ENCODE measurements at regions not wholly inside any gene's neighbourhood (a gene's known extent, or its start where the extent isn't known, plus 50 kb on each side); places are given as distances from the start of the nearest gene placed in this dataset.

DNA sequence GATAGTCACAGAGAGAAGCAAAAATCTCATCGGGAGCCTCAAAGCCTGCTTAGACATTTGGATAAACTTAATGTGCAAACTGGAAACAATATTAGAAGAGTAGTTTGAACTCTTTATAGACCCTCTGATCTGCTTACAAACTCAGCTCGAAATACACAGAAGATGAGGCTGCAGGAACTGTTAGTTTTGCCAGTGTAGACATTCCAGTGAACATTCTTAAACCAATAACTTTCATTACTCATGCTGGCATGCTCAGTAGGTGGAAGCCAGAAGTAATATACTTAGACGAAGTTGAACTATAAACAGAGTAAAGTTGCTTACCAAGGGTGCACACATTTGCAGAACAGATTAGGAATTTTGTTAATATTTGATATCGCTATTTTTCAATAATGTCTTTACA, 303.5 kb downstream of the ANKRD50 start:
- DNase-seq, result no peak

DNA sequence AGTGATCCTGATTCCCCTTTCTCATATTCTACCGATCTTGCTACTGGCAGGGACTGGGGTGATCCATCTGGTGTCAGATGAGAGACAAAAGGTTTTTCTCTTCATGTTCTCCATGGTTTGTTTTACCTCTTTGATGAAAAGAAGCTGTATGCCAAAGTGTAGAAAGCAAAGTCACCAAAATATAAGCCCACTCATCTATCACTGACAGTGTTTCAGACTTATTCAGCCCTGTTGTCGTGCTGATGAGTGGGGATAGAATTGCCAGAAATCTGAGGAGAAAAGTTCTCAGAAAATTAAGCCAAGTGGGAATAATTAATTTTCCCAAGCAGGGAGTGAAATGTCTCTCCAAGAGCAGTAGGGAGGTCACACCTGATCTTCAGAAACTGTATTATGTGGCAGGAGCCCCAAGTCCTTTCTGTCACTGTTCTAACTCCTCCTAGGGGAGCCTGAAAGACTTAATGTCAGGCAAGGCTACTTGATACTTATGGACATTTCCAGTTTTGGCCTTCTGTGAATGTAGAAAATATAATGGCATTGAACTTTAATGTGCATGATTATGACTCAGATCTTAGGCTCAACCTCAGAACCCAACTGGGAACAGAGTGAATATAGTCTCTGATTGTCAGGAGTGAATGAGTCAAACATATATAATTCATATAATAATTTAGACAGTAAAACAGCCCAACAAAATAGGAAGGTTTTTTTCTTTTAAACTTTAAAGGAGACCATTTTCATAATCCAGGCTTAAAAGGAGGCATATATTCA, 298.1 kb downstream of the ANKRD50 start:
- DNase-seq, result no peak

DNA sequence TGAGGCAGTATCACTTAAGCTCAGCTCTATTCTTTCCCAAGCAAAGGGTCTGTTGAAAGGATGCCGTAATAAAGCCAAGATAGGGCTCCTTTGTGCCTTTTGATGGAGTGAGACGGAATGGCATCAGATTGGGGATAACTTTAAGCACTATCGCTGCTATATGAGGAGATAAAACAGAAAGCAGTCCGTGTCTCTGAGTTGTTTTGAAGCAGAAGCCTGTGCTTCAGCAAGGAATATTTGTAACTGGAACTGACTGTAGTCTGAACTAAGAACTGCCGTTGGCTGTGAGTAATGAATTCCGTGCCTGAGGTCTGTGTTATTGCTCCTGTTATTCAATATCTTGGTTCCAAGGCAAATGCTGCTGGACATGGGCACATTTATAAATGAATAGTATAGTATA, 297.4 kb downstream of the ANKRD50 start:
- no peak for DNase-seq

DNA sequence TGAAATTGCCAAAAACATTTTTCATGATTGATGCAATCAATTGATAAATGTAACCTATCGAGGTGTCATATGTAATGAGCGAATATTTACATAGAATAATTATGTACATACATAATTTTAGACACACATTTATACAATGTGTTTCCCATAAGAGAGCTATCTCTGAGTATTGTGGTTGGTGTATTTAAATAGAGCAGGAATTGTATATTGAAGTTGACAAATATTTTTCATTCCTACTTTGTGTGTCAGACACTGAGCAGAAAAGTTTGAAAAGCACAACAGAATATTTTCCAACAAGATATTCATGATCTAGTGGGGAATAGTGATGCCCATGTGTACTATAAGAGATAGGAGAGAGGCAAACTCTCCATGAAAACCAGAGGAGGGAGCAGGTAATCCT, 295.2 kb downstream of the ANKRD50 start:
- no peak for DNase-seq

DNA sequence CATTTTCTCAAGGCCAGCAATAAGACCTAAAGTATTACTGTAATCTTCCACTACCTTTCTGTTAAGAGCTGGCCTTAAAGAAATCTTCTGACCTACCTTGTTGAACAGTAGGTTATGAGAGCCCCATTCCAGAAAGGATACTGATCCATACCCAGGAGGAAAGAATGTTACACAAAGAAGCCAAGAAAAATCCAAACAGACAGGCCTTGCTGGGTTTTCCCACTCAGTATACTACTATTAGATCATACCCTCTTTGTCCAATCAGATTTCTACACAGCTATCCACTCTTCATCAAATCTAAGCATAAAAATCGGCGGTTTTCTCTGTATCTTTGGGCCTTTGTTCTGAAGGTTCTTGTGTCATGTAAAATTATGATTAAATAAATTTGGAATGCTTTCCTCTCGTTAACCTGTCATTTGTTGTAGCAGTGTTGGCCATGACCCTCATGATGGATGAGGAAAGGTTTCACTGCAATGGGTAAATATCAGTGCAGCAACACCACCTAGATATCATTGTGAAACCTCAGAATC, 292.3 kb downstream of the ANKRD50 start:
- no peak for DNase-seq

DNA sequence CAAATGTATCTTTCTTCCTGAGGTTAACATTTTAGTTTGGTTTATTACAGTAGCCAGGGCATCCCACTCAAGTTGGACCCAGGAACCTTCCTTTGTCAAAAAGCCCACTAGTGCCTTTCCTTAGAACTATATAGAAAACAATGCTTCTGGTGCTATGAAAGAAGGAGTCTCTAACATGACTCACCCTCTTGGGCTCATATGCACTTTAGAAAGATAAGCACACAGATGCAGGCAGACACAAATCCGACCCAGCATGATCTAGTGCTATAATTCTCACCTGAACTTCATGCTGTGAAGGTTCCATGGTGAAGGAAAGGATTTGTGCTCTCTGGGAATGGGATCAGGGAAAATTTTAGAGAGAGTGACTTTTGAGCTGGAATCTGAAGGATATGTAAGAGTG, 289.4 kb downstream of the ANKRD50 start:
- DNase-seq, result no peak

DNA sequence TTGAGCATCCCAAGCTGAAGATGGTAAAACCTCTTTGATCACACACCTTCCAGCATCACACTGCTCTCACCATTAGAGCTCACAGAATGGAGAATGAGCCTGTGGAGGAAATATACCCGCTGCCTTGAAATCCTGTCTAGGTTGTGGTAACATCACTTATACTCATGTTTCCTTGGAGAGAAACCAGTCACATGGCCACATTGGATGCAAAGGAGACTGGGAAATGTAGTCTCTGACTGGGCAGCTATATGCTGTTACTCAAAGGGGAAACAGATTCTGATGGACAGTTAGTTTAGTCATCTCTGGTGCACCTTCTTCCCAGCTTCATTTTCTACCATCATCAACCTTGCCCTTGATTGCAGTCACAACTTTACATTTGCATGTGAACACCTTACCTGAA, 286.3 kb downstream of the ANKRD50 start:
- no peak for DNase-seq

DNA sequence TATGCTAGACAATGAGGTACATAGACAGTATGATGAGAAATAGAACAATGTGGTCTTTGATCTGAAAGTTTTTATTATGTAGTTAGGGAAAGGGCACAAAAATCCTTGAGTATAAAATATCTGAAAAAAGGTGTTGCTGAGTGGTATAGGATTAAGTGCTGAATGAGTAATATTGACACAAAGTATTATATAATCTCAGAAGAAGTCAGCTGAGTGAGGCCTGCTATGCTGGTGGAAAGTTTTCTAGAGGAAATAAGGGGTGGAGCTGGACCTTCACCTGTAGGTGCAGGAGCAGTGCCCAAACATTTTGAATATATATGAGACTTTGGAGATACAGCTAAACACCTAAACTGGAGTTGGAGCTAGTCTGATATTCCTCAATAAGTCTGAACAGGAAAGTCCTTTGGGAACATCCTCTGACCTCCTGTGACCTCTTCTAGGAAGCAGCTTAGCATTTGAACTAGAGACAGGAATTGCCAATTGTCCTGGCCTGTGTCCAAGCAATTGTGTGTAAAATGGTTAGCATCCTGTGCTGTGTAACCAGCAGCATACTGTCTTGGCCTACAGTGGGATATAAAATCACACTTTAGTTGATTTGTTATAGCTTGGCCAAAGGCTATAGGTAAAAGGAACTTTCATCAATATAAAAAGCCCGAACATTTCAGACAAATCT, 285.3 kb downstream of the ANKRD50 start:
- no peak for DNase-seq

DNA sequence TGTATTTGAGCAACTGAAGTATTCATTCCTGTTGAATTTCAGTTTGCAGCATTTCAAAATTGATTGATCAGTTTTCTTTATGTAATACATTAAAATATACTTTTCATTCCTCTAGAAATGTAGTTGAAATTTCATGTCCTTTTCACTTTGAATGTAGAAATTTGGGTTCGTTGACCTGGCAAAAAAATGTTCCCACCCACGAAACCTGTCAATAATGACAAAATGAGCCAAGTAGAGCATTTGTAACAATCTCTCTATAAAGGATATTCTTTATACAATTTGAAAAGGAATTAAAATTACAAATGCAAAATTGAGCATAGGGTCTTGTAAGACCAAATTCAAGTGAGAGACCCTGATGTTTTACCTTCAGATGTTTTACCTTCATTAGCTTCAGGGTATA, 283.9 kb downstream of the ANKRD50 start:
- no peak for DNase-seq

DNA sequence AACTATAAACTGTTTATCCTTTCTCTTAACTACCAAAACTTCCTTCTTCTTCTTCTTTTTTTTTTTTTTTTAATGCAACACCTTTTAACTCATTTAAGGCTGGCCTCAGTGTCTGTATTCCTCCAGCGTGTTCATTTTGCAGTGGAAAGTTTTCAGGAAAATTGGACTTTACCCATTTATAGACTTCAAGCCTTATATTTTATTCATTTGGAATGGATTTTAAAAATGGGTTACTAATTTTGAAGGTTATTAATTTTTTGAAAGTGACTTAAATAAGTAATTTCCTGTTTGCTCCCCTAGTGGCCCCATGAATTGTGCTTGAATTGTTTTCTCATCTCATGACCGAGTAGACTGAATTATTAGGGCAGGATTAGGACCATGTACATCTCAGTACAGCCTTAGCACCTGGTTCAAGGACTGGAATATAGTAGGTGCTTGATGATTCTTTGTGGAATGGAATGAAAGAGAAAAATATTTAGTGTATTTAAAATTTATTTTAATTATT, 282.7 kb downstream of the ANKRD50 start:
- DNase-seq, result no peak

DNA sequence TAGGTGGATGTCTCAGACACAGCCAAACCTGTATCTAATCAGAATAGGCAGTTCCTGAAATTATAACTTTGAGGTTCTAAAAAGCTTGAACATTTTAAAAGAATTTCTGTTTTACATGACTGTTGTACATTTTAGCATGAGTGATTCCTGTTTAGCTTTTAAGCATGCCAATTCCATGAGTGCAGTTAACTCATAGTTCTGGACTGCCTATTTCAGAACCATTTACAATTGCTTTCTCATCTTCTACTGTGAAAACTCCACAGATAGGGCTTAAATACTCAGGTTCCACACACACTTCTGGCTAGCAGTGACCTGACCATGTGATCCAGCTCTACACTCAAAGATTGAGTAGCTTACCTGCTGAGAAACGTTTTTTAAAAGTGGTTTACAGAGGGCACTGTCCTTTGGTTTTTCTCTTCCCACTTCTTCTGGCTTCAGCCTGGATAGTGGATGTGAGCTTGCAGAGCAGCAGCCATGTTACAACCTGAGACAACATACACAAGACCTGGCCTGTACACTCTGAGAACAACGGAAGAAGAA, 280.8 kb downstream of the ANKRD50 start:
- no peak for DNase-seq

DNA sequence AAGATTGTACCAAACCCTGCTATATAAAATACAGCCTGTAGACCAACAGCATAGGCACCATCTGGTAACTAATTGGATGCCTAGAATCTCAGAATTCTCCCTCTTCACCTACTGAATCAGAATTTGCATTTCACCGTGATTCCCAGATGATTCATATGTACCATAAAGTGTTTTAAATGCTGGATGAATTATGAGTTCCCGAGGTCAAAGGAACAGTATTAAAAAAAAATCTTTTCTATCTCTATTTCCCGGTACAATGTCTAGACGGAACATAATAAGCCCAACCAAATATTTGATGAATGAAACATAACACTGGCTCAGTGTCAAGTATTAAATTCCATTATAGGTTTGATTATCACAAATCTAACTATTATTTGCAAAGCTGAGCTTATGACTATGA, 280.0 kb downstream of the ANKRD50 start:
- DNase-seq, result no peak

DNA sequence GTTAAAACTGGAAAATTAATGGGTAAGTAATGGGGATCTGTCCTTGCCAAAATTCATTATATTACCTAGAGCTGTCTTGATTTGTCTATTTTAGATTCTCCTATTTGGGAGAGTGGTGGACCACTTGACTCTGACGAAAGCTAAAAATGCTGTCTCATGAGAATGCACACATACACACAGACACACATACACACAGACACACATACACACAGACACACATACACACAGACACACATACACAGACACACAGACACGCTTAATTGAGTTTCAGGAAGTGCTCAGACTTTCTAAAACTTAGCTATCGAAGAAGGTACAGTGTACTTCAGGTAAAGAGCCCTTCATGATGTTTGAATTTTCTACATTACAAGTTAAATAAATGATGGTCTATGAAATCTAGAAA, 279.5 kb downstream of the ANKRD50 start:
- no peak for DNase-seq

DNA sequence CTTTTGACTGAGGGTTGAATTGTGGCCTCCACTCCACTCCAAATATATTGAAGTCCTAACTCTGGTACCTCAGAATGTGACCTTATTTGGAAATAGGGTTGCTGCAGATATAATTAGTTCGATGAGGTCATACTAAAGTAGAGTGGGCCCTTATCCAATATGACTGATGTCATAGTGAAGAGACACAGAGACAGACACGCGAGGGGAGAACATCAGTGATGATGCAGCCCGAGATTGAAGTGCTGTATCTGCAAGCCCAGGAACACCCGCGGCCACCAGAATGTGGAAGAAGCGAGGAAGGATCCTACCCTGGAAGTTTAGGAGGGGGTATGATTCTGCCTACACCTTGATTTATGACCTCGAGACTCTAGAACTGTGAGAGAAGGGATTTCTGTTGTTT, 279.0 kb downstream of the ANKRD50 start:
- DNase-seq, result no peak

DNA sequence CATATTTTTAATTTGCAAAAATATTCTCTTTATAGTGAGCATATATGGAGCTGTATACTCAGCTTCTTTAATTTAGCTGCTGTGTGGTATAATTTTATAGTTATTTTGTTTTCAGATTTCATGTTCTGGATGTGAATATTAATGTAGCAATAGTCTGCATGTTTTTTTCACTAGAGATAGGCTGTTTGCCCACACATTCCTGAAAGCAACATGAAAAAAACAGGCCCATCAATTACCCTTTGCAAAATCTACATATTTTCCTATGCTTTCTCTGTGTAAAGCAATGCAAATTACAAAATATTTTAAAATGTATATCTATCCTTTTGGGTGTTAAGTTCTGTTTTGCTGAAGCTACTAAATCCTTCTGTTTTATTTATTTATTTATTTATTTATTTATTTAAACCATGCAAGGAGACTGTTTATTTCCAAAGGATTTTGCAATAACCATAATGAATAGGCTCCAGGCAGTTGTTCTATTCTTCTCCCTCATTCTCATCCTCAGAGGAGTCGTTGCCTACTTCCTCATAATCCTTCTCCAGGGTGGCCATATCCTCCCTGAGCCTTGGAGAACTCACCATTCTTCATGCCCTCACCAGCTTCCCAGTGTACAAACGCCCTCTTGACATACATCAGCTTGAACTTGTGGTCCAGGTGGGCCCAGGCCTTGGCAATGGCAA, 277.1 kb downstream of the ANKRD50 start:
- DNase-seq, result no peak

DNA sequence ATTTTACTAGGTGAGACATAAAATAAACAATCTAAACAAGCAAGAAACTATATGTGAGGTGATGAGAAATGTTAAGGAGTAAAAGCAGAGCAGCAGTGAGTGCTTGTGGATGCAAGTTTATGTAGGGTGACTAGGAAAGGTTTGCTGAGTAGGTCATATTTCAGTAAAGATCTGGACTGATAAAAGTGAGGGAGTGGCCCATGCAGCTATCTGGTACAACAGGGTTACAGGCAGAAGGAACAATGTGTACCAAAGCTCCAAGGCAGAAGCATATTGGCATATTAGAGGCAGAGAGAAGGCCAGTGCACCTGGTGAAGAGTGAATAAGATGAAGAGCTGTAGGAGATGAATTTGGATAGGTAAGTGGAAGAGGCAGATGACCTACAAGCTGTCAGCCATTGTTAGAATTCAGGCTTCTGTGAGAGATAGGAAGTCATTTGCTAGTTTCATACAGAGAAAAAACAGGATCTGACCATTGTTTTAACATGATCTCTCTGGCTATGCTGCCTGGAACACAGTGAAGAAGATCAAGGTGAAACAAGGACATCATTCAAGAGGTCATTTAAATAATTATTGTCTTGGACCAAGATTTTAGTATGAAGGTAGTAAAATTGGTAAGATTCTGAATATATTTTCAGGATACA, 274.6 kb downstream of the ANKRD50 start:
- no peak for DNase-seq

DNA sequence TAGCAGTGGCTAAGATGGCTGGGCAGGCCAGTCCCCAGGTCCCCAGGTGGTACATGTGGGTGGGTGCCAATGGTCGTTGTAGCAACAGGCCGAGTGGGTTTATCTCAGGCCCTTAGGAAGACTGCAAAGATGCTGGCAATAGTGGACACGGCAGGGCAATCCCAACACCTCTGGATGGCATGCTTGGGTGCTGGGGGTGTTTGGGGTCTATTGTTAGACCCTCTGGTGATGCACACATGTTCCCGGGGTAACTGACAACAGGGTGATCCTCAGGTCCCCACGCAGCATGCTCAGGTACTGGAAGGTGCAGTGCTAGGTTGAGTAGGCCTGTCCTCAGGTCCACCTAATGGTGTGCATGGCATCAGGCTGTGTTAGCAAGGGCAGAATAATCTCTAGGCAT, 267.5 kb downstream of the ANKRD50 start:
- DNase-seq, result no peak

DNA sequence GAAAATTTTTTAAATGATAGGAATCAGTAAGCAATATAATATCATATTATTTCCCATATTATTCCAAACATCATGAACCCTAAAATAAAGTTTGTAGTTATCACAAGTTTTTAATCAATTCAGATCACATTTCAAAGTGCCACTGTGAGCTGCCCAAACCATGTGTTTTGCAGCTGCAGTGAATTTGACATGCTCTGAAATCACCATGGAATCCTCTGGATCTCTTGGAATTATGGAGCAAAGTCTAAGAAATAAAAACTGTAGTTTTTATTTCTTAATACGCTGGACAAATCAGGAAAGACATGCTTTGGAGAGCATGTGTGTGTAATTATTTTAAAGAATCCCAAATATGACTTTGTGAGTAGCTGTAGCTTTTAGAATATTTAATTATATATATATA, 262.7 kb downstream of the ANKRD50 start:
- DNase-seq, result no peak

DNA sequence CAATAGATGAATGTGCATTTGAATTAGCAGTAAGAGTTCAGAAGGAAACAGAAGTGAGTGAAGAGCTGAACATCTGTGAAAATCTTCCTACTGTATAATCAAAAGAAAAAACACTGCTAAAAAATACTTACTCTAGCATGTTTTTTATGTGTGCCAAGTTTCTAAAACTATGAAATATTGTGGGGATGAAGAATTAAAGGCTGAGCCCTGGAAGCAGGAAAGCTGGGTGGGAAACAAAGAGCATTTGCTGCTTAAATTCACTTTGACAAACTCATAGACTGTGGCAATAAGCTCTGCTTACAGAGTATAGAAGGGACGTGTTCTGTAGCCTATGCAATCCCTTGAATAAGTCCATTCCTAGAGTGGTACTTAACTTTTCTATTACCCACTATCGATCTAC, 261.7 kb downstream of the ANKRD50 start:
- DNase-seq, result no peak

DNA sequence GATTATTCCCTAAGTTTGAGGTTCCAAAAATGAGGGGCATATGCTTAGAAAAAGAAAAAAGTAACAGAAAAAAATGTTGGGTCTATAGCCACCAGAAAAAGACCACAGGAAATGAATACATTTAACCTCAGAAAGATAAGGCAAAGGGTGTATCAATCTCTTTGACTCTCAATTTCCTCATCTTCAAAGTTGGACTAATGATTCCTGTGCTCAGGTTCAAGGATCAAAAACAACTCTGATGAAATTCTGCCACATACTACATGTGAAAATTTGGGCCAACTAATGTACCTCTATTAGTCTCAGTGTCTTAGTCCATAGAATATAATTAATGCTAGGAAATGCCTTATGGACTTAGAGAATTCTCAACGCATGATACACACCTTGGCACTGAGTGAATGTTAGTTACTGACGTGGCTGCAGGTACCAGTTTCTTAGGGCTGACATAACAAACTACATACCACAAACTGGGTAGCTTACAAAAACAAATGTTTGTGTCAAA, 257.7 kb downstream of the ANKRD50 start:
- no peak for DNase-seq

DNA sequence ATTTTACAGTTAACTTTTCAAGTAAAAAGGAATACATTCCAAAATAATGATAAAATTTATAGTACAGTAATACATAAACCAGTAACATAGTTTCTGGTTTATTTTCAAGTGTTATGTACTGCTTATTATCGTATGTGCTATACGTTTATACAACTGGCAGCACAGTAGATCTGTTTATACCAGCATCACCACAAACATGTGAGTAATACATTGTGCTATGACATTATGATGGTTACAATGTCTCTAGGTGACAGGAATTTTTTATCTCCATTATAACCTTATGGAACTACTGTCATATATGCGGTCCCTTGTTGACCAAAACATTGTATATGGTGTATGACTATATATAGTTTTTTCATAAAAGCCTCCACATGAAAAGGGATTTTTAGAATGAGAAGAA, 256.9 kb downstream of the ANKRD50 start:
- no peak for DNase-seq

DNA sequence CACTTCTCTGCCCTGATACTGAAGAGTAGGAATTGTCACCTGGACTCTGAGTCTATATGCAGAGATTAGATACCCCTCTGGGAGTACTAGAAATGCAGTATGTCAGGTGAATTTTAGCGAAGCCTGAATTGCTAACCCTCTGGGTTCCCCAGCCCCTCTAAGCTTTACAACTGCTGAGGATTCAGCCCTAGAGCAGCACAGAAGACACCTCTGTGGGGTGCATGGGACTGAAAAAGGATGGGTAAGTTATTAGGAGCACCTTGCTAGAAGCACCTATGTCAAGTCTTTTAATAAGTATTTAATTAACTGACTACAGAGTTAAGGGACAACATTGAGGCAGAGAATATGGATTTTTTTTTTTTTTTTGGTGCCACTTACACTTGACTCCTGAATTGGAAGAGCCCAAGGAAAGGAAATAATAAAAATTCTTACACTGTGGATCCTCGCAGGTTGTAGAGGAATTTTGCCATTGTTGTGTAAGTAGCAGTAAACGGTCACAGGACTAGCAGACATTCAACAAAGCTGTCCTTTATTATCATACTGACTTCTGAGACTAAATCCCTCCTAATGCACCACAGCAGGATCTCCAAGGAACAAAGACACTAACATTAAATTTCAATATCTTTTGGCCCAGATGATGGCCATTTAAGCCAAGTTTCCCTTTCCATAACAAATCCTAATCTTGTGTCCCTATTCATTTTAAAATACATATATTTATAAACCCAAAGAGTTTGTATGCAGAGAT, 253.2 kb downstream of the ANKRD50 start:
- no peak for DNase-seq

Data from 8988T (cell line).